ENCODE measurements at regions not wholly inside any gene's neighbourhood (a gene's known extent, or its start where the extent isn't known, plus 50 kb on each side); places are given as distances from the start of the nearest gene placed in this dataset.

DNA sequence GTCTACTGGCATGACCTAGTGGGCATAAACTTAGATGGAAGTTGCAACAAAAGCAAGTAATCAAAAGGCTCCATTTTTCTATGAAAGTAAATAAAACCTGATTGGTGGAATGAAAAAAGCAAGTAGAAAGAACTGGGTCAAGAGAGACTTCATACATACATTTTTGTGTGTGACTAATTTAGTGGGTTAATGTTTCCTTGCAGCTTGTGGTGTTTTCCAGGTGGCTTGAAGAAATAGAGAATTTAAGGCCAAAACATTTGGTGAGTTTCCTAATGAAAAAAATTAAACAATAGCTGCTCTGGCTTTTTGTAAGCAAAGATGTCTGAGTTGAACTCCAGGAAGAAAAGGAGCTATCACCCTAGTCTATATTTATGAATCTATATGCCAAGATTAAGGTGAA, 71.0 kb downstream of the ZC3H11B start:
- TF ChIP-seq, protein P1, sequence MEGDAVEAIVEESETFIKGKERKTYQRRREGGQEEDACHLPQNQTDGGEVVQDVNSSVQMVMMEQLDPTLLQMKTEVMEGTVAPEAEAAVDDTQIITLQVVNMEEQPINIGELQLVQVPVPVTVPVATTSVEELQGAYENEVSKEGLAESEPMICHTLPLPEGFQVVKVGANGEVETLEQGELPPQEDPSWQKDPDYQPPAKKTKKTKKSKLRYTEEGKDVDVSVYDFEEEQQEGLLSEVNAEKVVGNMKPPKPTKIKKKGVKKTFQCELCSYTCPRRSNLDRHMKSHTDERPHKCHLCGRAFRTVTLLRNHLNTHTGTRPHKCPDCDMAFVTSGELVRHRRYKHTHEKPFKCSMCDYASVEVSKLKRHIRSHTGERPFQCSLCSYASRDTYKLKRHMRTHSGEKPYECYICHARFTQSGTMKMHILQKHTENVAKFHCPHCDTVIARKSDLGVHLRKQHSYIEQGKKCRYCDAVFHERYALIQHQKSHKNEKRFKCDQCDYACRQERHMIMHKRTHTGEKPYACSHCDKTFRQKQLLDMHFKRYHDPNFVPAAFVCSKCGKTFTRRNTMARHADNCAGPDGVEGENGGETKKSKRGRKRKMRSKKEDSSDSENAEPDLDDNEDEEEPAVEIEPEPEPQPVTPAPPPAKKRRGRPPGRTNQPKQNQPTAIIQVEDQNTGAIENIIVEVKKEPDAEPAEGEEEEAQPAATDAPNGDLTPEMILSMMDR (conservative IDR thresholded peaks at IDR 0.05) = no peak
- no peak for TF ChIP-seq EZH2 (IDR thresholded peaks at IDR 0.05; ENCODE audit: low read depth)
